SU-DHL-6 (cell line): ENCODE measurements at regions not wholly inside any gene's neighbourhood (a gene's known extent, or its start where the extent isn't known, plus 50 kb on each side); places are given as distances from the start of the nearest gene placed in this dataset.

Experiments used
- CTCF ChIP-seq: fragments of 200-600 bp; sonication (generic); IDR thresholded peaks from one replicate; pipeline ENCODE4 v1.5.1; 2017; ENCODE audit warnings: antibody characterized with exemption, mild to moderate bottlenecking, low read length, moderate library complexity; ENCODE audit not compliant: insufficient read depth, poor library complexity, severe bottlenecking
- EZH2phosphoT487 ChIP-seq: fragments of 200-600 bp; sonication (generic), shearing (Covaris generic); conservative IDR thresholded peaks from 2 replicates; pipeline ENCODE4 v1.6.1; 2018; ENCODE audit warnings: mild to moderate bottlenecking, antibody characterized with exemption, low read length, moderate library complexity, mixed read lengths

- no peak for TF ChIP-seq CTCF
- TF ChIP-seq EZH2phosphoT487 = no peak
Observed at GRCh38 chr4:181702864-181703495, 540.2 kb upstream of the TENM3 start.
